Ishikawa (cell line): ENCODE measurements at regions not wholly inside any gene's neighbourhood (a gene's known extent, or its start where the extent isn't known, plus 50 kb on each side); places are given as distances from the start of the nearest gene placed in this dataset.

Experiments used
- CREB1 ChIP-seq: IDR thresholded peaks from 2 replicates; pipeline ENCODE4 v1.6.1; 2012; ENCODE audit warnings: low read depth
- EGR1 ChIP-seq: IDR thresholded peaks from 2 replicates; pipeline ENCODE4 v1.6.1; 2012
- EP300 ChIP-seq: IDR thresholded peaks from 2 replicates; pipeline ENCODE4 v1.6.1; 2012; ENCODE audit warnings: borderline replicate concordance
- RAD21 ChIP-seq: IDR thresholded peaks from 2 replicates; pipeline ENCODE4 v1.6.1; 2012; ENCODE audit warnings: low read depth
- REST ChIP-seq: IDR thresholded peaks from 2 replicates; pipeline ENCODE4 v1.6.1; 2012; ENCODE audit warnings: low read depth, mild to moderate bottlenecking
- TCF12 ChIP-seq: IDR thresholded peaks from 2 replicates; pipeline ENCODE4 v1.6.1; 2012; ENCODE audit warnings: low read depth
- TEAD4 ChIP-seq: IDR thresholded peaks from 2 replicates; pipeline ENCODE4 v1.6.1; 2012
- TF ChIP-seq, protein P1 (sequence below): IDR thresholded peaks from 2 replicates; pipeline ENCODE4 v1.6.1; 2012

- TF ChIP-seq, protein P1, sequence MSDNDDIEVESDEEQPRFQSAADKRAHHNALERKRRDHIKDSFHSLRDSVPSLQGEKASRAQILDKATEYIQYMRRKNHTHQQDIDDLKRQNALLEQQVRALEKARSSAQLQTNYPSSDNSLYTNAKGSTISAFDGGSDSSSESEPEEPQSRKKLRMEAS = no peak
- TF ChIP-seq REST = no peak
- TF ChIP-seq CREB1 = no peak
- no peak for TF ChIP-seq RAD21
- no peak for TF ChIP-seq EGR1
- no peak for TF ChIP-seq EP300
- no peak for TF ChIP-seq TEAD4
- TF ChIP-seq TCF12 = no peak
Observed at GRCh38 chr12:62075870-62076269, 184.3 kb upstream of the USP15 start.
